ENCODE measurements at regions not wholly inside any gene's neighbourhood (a gene's known extent, or its start where the extent isn't known, plus 50 kb on each side); places are given as distances from the start of the nearest gene placed in this dataset.
"Not testable (repeated sequence)": the region's sequence is repeated elsewhere in the genome, so short reads cannot be mapped to it uniquely, and the experiment has no call there.

DNA sequence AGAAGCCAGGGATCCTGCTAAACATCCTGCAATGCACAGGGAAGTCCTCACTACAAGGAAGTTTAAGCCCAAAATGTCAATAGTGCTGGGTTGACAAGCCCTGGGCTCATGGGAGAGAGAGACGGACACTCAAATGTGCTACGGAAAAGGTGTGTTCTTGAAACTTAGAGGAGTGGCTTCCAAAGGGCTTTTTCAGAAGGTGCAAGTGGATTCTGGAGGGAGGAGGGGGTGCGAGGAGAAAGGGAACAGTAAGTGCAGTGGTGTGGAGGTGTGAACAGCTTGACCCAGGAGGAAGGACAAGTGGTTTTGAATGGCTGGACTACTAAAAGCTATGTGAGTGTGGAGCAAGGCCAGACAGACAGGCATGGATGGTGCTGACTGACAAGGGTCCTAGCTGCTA is 50.4 kb upstream of the CECR2 start:
- H3K36me3 Mint-ChIP-seq (ENCODE audit: low read depth): no peaks in the 10 kb centered on the region
- intact Hi-C loops (cut with micrococcal nuclease): no loop called here
- no peak overlapping the region for H3K4me3 Mint-ChIP-seq
- no peaks in the 10 kb centered on the region for H3K4me1 Mint-ChIP-seq (ENCODE audit: low read depth)
- no peak overlapping the region for H3K27ac Mint-ChIP-seq
- no peaks in the 10 kb centered on the region for H3K9me3 Mint-ChIP-seq
- peaks cover 12% of the 10 kb centered on the region for H3K27me3 Mint-ChIP-seq (ENCODE audit: insufficient read depth)
- no peak for DNase-seq (ENCODE audit: low spot score)

- peaks cover 20% of the 10 kb centered on the region for H3K27me3 Mint-ChIP-seq (ENCODE audit: insufficient read depth)
- H3K4me1 Mint-ChIP-seq (ENCODE audit: low read depth): no peaks in the 10 kb centered on the region
- H3K4me3 Mint-ChIP-seq: no peak overlapping the region
- intact Hi-C loops (cut with micrococcal nuclease): no loop called here
- no peaks in the 10 kb centered on the region for H3K36me3 Mint-ChIP-seq (ENCODE audit: low read depth)
- no peak overlapping the region for H3K27ac Mint-ChIP-seq
- H3K9me3 Mint-ChIP-seq: no peaks in the 10 kb centered on the region
- no peak for DNase-seq (ENCODE audit: low spot score)
Measured at GRCh38 chr22:17315310-17315709, 54.0 kb upstream of the CECR2 start.

DNA sequence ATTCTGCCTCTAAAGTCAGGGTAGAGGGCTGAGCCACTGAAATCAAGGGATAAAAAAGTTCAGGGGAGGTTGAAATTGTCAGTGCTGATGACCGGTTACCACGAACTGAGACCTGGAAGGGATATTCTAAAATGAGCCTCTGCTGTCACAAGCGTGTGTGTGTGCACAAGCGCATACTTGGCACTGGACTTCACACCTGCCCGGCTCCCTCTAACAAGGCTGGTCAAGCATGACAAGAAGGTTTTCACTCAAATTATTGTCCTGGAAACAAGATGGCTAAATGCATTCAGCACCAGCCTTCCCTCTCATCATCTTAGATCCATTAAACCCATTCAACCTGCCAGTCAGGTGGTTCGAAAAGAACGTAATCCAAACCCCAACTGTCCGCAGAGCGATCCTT is 54.8 kb upstream of the CECR2 start:
- H3K27me3 Mint-ChIP-seq (ENCODE audit: insufficient read depth): peaks cover 20% of the 10 kb centered on the region
- no peak overlapping the region for H3K27ac Mint-ChIP-seq
- H3K36me3 Mint-ChIP-seq (ENCODE audit: low read depth): no peaks in the 10 kb centered on the region
- no peaks in the 10 kb centered on the region for H3K4me1 Mint-ChIP-seq (ENCODE audit: low read depth)
- H3K4me3 Mint-ChIP-seq: no peak overlapping the region
- no peak for DNase-seq (ENCODE audit: low spot score)
- H3K9me3 Mint-ChIP-seq: no peaks in the 10 kb centered on the region
- intact Hi-C loops (cut with micrococcal nuclease): no loop called here

DNA sequence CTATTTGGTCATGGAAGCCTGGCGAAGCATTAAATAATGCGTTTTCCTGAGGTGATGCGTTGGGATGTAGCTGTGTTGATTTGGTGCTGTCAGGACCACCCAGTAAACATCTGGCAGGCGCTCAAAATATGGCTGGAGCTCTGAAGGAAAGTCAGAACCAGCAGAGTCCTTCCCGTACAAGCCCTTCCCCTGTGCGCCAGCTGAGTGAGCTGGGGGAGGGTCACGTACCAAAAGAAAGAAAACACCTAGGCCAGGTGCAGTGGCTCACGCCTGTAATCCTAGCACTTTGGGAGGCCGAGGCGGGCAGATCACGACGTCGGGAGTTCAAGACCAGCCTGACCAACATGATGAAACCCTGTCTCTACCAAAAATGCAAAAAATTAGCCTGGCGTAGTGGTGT is 55.6 kb upstream of the CECR2 start:
- Mint-ChIP-seq H3K4me3 (no peak overlapping the region), H3K4me1 (ENCODE audit: low read depth) (no peaks in the 10 kb centered on the region), H3K27me3 (ENCODE audit: insufficient read depth) (peaks cover 17% of the 10 kb centered on the region), H3K27ac (no peak overlapping the region), H3K36me3 (ENCODE audit: low read depth) (no peaks in the 10 kb centered on the region), H3K9me3 (no peaks in the 10 kb centered on the region)
- no peak for DNase-seq (ENCODE audit: low spot score)
- intact Hi-C loops (cut with micrococcal nuclease): no loop called here

- Mint-ChIP-seq H3K4me3 (no peak overlapping the region), H3K9me3 (no peaks in the 10 kb centered on the region), H3K27ac (no peak overlapping the region), H3K27me3 (ENCODE audit: insufficient read depth) (peaks cover 12% of the 10 kb centered on the region), H3K4me1 (ENCODE audit: low read depth) (peaks cover 27% of the 10 kb centered on the region), H3K36me3 (ENCODE audit: low read depth) (no peaks in the 10 kb centered on the region)
- no peak for DNase-seq (ENCODE audit: low spot score)
- intact Hi-C loops (cut with micrococcal nuclease): loop anchor here (10.0 kb wide), 1 partner anchor 467 kb away; the partner anchor contains the start of gene BID
Measured at GRCh38 chr22:17307566-17307965, 61.7 kb upstream of the CECR2 start.

- H3K27ac Mint-ChIP-seq: no peak overlapping the region
- intact Hi-C loops (cut with micrococcal nuclease): loop anchor here (10.0 kb wide), 1 partner anchor 470 kb away; the partner anchor contains the start of gene BID
Measured at GRCh38 chr22:17305076-17305475, 64.2 kb upstream of the CECR2 start.

GRCh38 chr22:17303840-17304779 is 65.2 kb upstream of the CECR2 start:
- H3K4me3 Mint-ChIP-seq: peak overlapping the region; percentile 60
- peaks cover 51% of the 10 kb centered on the region for H3K4me1 Mint-ChIP-seq (ENCODE audit: low read depth)
- H3K36me3 Mint-ChIP-seq (ENCODE audit: low read depth): no peaks in the 10 kb centered on the region
- no peaks in the 10 kb centered on the region for H3K9me3 Mint-ChIP-seq
- DNase-seq (ENCODE audit: low spot score): peak; percentile 77
- H3K27me3 Mint-ChIP-seq (ENCODE audit: insufficient read depth): peaks cover 4% of the 10 kb centered on the region
- peak overlapping the region; percentile 88 for H3K27ac Mint-ChIP-seq
- intact Hi-C loops (cut with micrococcal nuclease): loop anchor here (1.0 to 10.0 kb wide), 8 partner anchors 24 to 471 kb away; partner anchors contain the start of genes BID and HDHD5

More at GRCh38 chr22:17305076-17305475, 64.2 kb upstream of the CECR2 start:
- DNase-seq (ENCODE audit: low spot score): no peak
- H3K4me3 Mint-ChIP-seq: no peak overlapping the region
- H3K36me3 Mint-ChIP-seq (ENCODE audit: low read depth): no peaks in the 10 kb centered on the region
- H3K27me3 Mint-ChIP-seq (ENCODE audit: insufficient read depth): peaks cover 4% of the 10 kb centered on the region
- peaks cover 42% of the 10 kb centered on the region for H3K4me1 Mint-ChIP-seq (ENCODE audit: low read depth)
- H3K9me3 Mint-ChIP-seq: no peaks in the 10 kb centered on the region

- Mint-ChIP-seq H3K9me3 (no peaks in the 10 kb centered on the region), H3K27ac (peak overlapping the region; percentile 88), H3K4me3 (peak overlapping the region; percentile 60), H3K27me3 (ENCODE audit: insufficient read depth) (peaks cover 4% of the 10 kb centered on the region), H3K4me1 (ENCODE audit: low read depth) (peaks cover 58% of the 10 kb centered on the region), H3K36me3 (ENCODE audit: low read depth) (no peaks in the 10 kb centered on the region)
- no peak for DNase-seq (ENCODE audit: low spot score)
- intact Hi-C loops (cut with micrococcal nuclease): loop anchor here (2.0 to 10.0 kb wide), 4 partner anchors 66 to 471 kb away; partner anchors contain the start of genes BID and HDHD5
Measured at GRCh38 chr22:17303441-17303839, 65.8 kb upstream of the CECR2 start.

DNA sequence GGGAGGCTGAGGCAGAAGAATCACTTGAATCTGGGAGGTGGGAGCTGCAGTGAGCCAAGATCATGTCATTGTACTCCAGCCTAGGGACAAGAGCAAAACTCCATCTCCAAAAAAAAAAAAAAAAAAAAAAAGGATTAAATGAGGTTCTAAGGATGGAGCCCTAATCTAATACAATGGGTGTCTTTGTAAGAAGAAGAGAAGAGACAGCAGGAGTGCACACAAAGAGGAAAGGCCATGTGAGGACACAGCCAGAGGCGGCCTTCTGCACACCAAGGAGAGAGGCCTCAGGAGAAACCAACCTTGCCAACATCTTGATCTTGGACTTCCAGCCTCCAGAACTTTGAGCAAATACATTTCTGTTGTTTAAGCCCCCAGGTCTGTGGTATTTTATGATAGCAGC is 66.6 kb upstream of the CECR2 start:
- intact Hi-C loops (cut with micrococcal nuclease): loop anchor here (2.0 to 10.0 kb wide), 4 partner anchors 65 to 472 kb away; partner anchors contain the start of genes BID and HDHD5
- no peaks in the 10 kb centered on the region for H3K9me3 Mint-ChIP-seq
- peak overlapping the region; percentile 3 for H3K4me3 Mint-ChIP-seq
- peaks cover 3% of the 10 kb centered on the region for H3K36me3 Mint-ChIP-seq (ENCODE audit: low read depth)
- peaks cover 5% of the 10 kb centered on the region for H3K27me3 Mint-ChIP-seq (ENCODE audit: insufficient read depth)
- peaks cover 62% of the 10 kb centered on the region for H3K4me1 Mint-ChIP-seq (ENCODE audit: low read depth)
- no peak for DNase-seq (ENCODE audit: low spot score)
- H3K27ac Mint-ChIP-seq: peak overlapping the region; percentile 31

DNA sequence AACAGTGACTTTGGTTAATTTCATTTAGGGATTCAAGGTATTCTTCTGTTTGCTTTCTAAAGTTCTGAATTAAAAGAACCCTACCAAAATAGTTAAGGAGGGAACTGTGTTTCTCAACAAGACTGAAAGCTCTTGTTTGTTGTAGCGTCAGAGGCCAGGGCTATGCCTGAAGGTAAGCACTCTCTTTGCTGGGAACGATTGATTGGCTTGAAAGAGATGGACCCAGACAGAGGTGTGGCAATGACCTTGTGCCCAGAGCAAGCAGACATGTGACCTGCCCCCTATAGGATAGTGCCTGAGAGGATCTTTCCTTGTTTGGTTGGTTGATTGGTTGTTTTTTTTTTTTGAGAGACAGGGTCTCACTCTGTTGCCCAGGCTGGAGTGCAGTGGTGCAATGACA is 68.3 kb upstream of the CECR2 start:
- peaks cover 10% of the 10 kb centered on the region for H3K27me3 Mint-ChIP-seq (ENCODE audit: insufficient read depth)
- peaks cover 3% of the 10 kb centered on the region for H3K36me3 Mint-ChIP-seq (ENCODE audit: low read depth)
- no peak overlapping the region for H3K4me3 Mint-ChIP-seq
- DNase-seq (ENCODE audit: low spot score): no peak
- no peaks in the 10 kb centered on the region for H3K9me3 Mint-ChIP-seq
- no peak overlapping the region for H3K27ac Mint-ChIP-seq
- intact Hi-C loops (cut with micrococcal nuclease): loop anchor here (5.0 to 10.0 kb wide), 3 partner anchors 64 to 474 kb away; partner anchors contain the start of gene BID
- H3K4me1 Mint-ChIP-seq (ENCODE audit: low read depth): peaks cover 62% of the 10 kb centered on the region

DNA sequence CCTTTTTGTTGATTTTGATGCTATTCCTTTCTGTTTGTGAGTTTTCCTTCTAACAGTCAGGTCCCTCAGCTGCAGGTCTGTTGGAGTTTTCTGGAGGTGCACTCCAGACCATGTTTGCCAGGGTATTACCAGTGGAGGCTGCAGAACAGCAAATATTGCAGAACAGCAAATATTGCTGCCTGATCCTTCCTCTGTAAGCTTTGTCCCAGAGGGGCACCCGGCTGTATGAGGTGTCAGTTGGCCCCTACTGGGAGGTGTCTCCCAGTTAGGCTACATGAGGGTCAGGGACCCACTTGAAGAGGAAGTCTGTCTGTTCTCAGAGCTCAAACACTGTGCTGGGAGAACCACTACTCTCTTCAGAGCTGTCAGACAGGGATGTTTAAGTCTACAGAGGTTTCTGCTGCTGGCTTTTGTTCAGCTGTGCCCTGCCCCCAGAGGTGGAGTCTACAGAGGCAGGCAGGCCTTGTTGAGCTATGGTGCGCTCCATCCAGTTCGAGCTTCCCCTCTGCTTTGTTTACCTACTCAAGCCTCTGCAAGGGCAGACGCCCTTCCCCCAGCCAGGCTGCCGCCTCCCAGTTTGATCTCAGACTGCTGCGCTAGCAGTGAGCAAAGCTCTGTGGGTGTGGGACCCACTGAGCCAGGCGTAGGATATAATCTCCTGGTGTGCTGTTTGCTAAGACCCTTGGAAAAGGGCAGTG is 70.3 kb upstream of the CECR2 start:
- not testable (repeated sequence) for H3K27ac Mint-ChIP-seq
- peaks cover 50% of the 10 kb centered on the region for H3K4me1 Mint-ChIP-seq (ENCODE audit: low read depth)
- intact Hi-C loops (cut with micrococcal nuclease): loop anchor here (1.0 kb wide), 1 partner anchor 10 kb away; no protein-coding TSS in a partner anchor

DNA sequence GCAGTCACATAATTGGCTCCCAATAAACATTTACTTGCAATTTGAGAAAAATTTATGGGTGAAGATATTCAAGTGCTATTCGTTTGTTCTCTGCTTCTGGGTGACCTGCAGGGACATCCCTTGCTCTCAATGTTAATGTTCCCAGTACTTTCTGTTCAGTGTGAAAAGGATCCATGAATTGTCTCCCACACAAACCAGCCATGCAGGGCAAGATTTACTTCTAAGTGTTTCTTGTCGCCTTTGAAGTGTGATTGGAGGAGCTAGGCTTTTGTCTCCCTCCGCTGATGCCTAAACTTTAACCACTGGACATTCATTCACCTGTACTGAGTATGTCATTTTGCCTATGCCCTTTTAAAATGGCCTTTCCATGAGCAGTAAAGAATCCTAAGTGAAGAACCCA is 66.4 kb upstream of the ADA2 start:
- DNase-seq (ENCODE audit: low spot score): no peak
- Mint-ChIP-seq H3K9me3 (no peaks in the 10 kb centered on the region), H3K36me3 (ENCODE audit: low read depth) (no peaks in the 10 kb centered on the region), H3K4me3 (no peak overlapping the region), H3K27me3 (ENCODE audit: insufficient read depth) (peaks cover 17% of the 10 kb centered on the region), H3K27ac (no peak overlapping the region), H3K4me1 (ENCODE audit: low read depth) (peaks cover 16% of the 10 kb centered on the region)
- intact Hi-C loops (cut with micrococcal nuclease): no loop called here

More for the DNA sequence above, 70.3 kb upstream of the CECR2 start:
- H3K4me3 Mint-ChIP-seq; H3K36me3 Mint-ChIP-seq (ENCODE audit: low read depth); H3K9me3 Mint-ChIP-seq: not testable (repeated sequence)
- H3K27me3 Mint-ChIP-seq (ENCODE audit: insufficient read depth): peaks cover 16% of the 10 kb centered on the region
- DNase-seq (ENCODE audit: low spot score): peak; percentile 22

Data from activated T-helper 1 cell treated with anti-CD3 and anti-CD28 coated beads, Interleukin-12 subunit alpha, Interleukin-12 subunit beta, Interleukin-2, Interleukin-4 antibody, amounts not matched to agents 30 ng/mL and 10 ng/mL and 1 ng/mL, durations not matched to agents 14 hours and 24 hours and 36 hours (primary cell).